ENCODE measurements at regions not wholly inside any gene's neighbourhood (a gene's known extent, or its start where the extent isn't known, plus 50 kb on each side); places are given as distances from the start of the nearest gene placed in this dataset.

GRCh38 chr3:174477491-174477890, 381.6 kb upstream of the NAALADL2 start:
- TF ChIP-seq, protein P1, sequence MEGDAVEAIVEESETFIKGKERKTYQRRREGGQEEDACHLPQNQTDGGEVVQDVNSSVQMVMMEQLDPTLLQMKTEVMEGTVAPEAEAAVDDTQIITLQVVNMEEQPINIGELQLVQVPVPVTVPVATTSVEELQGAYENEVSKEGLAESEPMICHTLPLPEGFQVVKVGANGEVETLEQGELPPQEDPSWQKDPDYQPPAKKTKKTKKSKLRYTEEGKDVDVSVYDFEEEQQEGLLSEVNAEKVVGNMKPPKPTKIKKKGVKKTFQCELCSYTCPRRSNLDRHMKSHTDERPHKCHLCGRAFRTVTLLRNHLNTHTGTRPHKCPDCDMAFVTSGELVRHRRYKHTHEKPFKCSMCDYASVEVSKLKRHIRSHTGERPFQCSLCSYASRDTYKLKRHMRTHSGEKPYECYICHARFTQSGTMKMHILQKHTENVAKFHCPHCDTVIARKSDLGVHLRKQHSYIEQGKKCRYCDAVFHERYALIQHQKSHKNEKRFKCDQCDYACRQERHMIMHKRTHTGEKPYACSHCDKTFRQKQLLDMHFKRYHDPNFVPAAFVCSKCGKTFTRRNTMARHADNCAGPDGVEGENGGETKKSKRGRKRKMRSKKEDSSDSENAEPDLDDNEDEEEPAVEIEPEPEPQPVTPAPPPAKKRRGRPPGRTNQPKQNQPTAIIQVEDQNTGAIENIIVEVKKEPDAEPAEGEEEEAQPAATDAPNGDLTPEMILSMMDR (conservative IDR thresholded peaks at IDR 0.05; ENCODE audit: low read length) = no peak
- no peak for TF ChIP-seq EZH2phosphoT487 (IDR thresholded peaks at IDR 0.05; ENCODE audit: borderline replicate concordance)

Data from Loucy (cell line).